ENCODE measurements at regions not wholly inside any gene's neighbourhood (a gene's known extent, or its start where the extent isn't known, plus 50 kb on each side); places are given as distances from the start of the nearest gene placed in this dataset.

DNA sequence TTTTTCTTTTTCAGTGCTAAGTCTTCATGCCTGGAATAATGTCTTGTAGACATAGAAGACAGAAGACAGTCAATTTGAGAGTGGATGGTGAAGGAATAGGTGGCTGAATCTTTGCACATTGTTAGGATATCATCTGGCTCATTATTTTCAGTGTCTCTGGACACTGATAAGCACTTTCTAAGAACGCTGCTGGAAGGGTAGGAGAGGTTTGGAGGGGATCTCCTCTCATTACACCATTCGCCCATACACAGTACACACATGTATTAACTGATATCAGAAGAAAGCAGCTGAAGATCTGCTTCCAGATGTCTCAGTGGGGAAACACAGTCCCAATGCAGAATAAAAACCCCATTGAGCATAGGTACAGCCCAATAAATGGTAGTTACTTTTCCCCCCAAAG is 461.1 kb upstream of the DCN start:
- H3K36me3 ChIP-seq: no peaks in the 10 kb centered on the region
- H3K27ac ChIP-seq: no peak overlapping the region
- 81 to 89% (median 87%) methylated on average over 2 of the region's 2 CpGs for WGBS, 4 donors
- H3K27me3 ChIP-seq: no peaks in the 10 kb centered on the region
- no peak for DNase-seq
- H3K4me1 ChIP-seq: no peaks in the 10 kb centered on the region
- H3K4me3 ChIP-seq: no peak overlapping the region
- ATAC-seq: no peak
- H3K9me3 ChIP-seq: no peaks in the 10 kb centered on the region
- intact Hi-C loops (cut with DNase I): no loop called here
- TF ChIP-seq POLR2A (IDR thresholded peaks at IDR 0.05) (no peak), CTCF (IDR thresholded peaks at IDR 0.05) (no peak)

GRCh38 chr12:91640021-91640420 is 457.4 kb upstream of the DCN start:
- no peak for TF ChIP-seq POLR2A (IDR thresholded peaks at IDR 0.05)
- no peak for TF ChIP-seq CTCF (IDR thresholded peaks at IDR 0.05)
- Histone ChIP-seq H3K27me3 (no peaks in the 10 kb centered on the region), H3K36me3 (no peaks in the 10 kb centered on the region), H3K4me1 (no peaks in the 10 kb centered on the region), H3K9me3 (no peaks in the 10 kb centered on the region), H3K4me3 (no peak overlapping the region), H3K27ac (no peak overlapping the region)
- DNase-seq (no peak), ATAC-seq (no peak)
- intact Hi-C loops (cut with DNase I): no loop called here
- WGBS, 4 donors: 75 to 89% (median 85%) methylated on average over 2 of the region's 2 CpGs

GRCh38 chr12:91639327-91639726 is 456.7 kb upstream of the DCN start:
- 81 to 93% (median 87%) methylated on average over 3 of the region's 3 CpGs for WGBS, 4 donors
- Histone ChIP-seq H3K27ac (no peak overlapping the region), H3K27me3 (no peaks in the 10 kb centered on the region), H3K36me3 (no peaks in the 10 kb centered on the region), H3K9me3 (no peaks in the 10 kb centered on the region), H3K4me1 (no peaks in the 10 kb centered on the region), H3K4me3 (no peak overlapping the region)
- no peak for ATAC-seq
- intact Hi-C loops (cut with DNase I): no loop called here
- TF ChIP-seq POLR2A (IDR thresholded peaks at IDR 0.05): no peak
- no peak for TF ChIP-seq CTCF (IDR thresholded peaks at IDR 0.05)
- no peak for DNase-seq

GRCh38 chr12:91637789-91638624 is 455.4 kb upstream of the DCN start:
- DNase-seq (no peak), ATAC-seq (no peak)
- no peaks in the 10 kb centered on the region for H3K36me3 ChIP-seq
- no peaks in the 10 kb centered on the region for H3K4me1 ChIP-seq
- intact Hi-C loops (cut with DNase I): no loop called here
- no peaks in the 10 kb centered on the region for H3K9me3 ChIP-seq
- no peak overlapping the region for H3K27ac ChIP-seq
- no peak overlapping the region for H3K4me3 ChIP-seq
- WGBS, 4 donors: 94 to 96% (median 95%) methylated on average over 8 of the region's 8 CpGs
- TF ChIP-seq POLR2A (IDR thresholded peaks at IDR 0.05): no peak
- TF ChIP-seq CTCF (IDR thresholded peaks at IDR 0.05): no peak
- no peaks in the 10 kb centered on the region for H3K27me3 ChIP-seq

All from heart left ventricle (tissue), 16 donors.